Smooth muscle cell (in vitro differentiated cells): ENCODE measurements at regions not wholly inside any gene's neighbourhood (a gene's known extent, or its start where the extent isn't known, plus 50 kb on each side); places are given as distances from the start of the nearest gene placed in this dataset.

Experiments
- DNase-seq: peaks from one replicate; lab custom pipeline; 2025; ENCODE audit not compliant: unreplicated experiment; lab: John Stamatoyannopoulos, UW
- H2AFZ ChIP-seq: fragments of 200-600 bp; sonication (generic); 2 replicates; pipeline ENCODE4 v1.6.0; 2016; ENCODE audit warnings: antibody characterized with exemption, low read depth, mild to moderate bottlenecking
- H3F3A ChIP-seq: fragments of 200-600 bp; sonication (generic); 2 replicates; pipeline ENCODE4 v1.6.0; 2017; ENCODE audit warnings: antibody characterized with exemption, low read depth
- H3K27ac ChIP-seq: fragments of 200-600 bp; sonication (generic); 2 replicates; pipeline ENCODE4 v1.5.1; 2016; ENCODE audit warnings: low read depth, mild to moderate bottlenecking
- H3K27me3 ChIP-seq: fragments of 200-600 bp; sonication (generic); 2 replicates; pipeline ENCODE4 v1.6.1; 2016; ENCODE audit warnings: low read depth, mild to moderate bottlenecking
- H3K36me3 ChIP-seq: fragments of 200-600 bp; sonication (generic); 2 replicates; pipeline ENCODE4 v1.5.1; 2016; ENCODE audit warnings: low read depth
- H3K4me1 ChIP-seq: fragments of 200-600 bp; sonication (generic); 2 replicates; pipeline ENCODE4 v1.5.1; 2016; ENCODE audit warnings: low read depth
- H3K4me2 ChIP-seq: fragments of 200-600 bp; sonication (generic); 2 replicates; pipeline ENCODE4 v1.6.0; 2016; ENCODE audit warnings: mild to moderate bottlenecking
- H3K4me3 ChIP-seq: fragments of 200-600 bp; sonication (generic); 2 replicates; pipeline ENCODE4 v1.5.1; 2016; ENCODE audit warnings: mild to moderate bottlenecking
- H3K79me2 ChIP-seq: fragments of 200-600 bp; sonication (generic); 2 replicates; pipeline ENCODE4 v1.6.0; 2016; ENCODE audit warnings: low read depth, mild to moderate bottlenecking
- H3K9ac ChIP-seq: fragments of 200-600 bp; sonication (generic); 2 replicates; pipeline ENCODE4 v1.6.0; 2016; ENCODE audit warnings: low read depth
- H3K9me3 ChIP-seq: fragments of 200-600 bp; sonication (generic); replicated peaks from 2 replicates; pipeline ENCODE4 v1.5.1; 2016; ENCODE audit warnings: low read depth
- H4K20me1 ChIP-seq: fragments of 200-600 bp; sonication (generic); 2 replicates; pipeline ENCODE4 v1.6.0; 2016; ENCODE audit warnings: low read depth
- WGBS: methylation state at CpG from one replicate; pipeline ENCODE4 v1.1.7; 2016; ENCODE audit warnings: low lambda C conversion rate; 5-methylcytosine and 5-hydroxymethylcytosine counted together
- TF ChIP-seq, protein P1 (sequence below): fragments of 200-600 bp; sonication (generic); IDR thresholded peaks from 2 replicates; pipeline ENCODE4 v1.5.1; 2017; ENCODE audit warnings: borderline replicate concordance, mild to moderate bottlenecking, antibody characterized with exemption; ENCODE audit not compliant: insufficient read depth, poor library complexity, severe bottlenecking

DNA sequence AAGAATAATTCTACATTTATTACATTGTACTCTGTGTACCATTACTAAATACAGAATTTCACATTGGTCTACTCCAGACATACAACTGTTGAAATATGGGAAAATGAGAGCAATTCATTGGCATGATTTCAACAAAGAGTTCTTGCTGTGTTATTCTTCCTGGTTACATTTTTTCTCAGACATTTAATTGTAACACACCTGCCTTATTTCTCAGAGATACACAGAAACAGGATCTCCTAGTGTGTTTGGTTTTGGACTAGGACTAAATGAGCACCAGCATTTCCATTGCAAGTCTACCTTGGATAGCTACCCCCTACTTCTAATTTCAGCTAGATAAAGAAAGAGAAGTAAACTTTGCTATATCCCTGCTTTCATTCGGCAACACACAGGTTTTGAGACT is 274.3 kb upstream of the CNTN4 start:
- Histone ChIP-seq H3K9me3 (no peaks in the 10 kb centered on the region), H3K9ac (no peak overlapping the region), H3K79me2 (no peaks in the 10 kb centered on the region), H3K36me3 (no peaks in the 10 kb centered on the region), H3F3A (no peaks in the 10 kb centered on the region), H3K27me3 (no peaks in the 10 kb centered on the region), H3K4me3 (no peak overlapping the region), H3K27ac (no peak overlapping the region), H4K20me1 (no peaks in the 10 kb centered on the region), H2AFZ (no peak overlapping the region), H3K4me1 (no peaks in the 10 kb centered on the region), H3K4me2 (no peak overlapping the region)
- TF ChIP-seq, protein P1, sequence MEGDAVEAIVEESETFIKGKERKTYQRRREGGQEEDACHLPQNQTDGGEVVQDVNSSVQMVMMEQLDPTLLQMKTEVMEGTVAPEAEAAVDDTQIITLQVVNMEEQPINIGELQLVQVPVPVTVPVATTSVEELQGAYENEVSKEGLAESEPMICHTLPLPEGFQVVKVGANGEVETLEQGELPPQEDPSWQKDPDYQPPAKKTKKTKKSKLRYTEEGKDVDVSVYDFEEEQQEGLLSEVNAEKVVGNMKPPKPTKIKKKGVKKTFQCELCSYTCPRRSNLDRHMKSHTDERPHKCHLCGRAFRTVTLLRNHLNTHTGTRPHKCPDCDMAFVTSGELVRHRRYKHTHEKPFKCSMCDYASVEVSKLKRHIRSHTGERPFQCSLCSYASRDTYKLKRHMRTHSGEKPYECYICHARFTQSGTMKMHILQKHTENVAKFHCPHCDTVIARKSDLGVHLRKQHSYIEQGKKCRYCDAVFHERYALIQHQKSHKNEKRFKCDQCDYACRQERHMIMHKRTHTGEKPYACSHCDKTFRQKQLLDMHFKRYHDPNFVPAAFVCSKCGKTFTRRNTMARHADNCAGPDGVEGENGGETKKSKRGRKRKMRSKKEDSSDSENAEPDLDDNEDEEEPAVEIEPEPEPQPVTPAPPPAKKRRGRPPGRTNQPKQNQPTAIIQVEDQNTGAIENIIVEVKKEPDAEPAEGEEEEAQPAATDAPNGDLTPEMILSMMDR, result no peak
- DNase-seq, result no peak
- WGBS, result 98% methylated on average over 1 of the region's 1 CpG

DNA sequence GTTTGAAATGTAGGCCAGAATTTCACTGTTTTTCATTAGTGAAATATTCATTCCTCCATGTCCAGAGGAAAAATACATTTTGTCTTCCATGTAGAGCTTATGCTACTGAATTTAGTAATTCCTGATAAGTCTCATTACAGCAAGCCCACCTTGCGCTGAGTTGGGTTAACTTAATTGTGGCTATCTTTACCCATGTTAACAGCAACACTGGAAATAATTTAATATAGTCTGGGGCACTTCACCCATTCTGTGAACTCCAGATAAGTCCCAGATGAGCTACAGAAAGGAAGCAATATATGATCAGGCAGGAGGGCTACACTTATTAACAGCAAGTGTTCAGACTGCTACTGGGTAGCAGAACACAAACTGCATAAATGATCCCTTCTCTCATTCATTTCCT is 270.1 kb upstream of the CNTN4 start:
- Histone ChIP-seq H2AFZ (no peak overlapping the region), H3K27ac (no peak overlapping the region), H3K9ac (no peak overlapping the region), H3K4me2 (no peak overlapping the region), H3K36me3 (no peaks in the 10 kb centered on the region), H3K4me1 (no peaks in the 10 kb centered on the region), H3K27me3 (no peaks in the 10 kb centered on the region), H3F3A (no peaks in the 10 kb centered on the region), H3K79me2 (no peaks in the 10 kb centered on the region), H3K4me3 (no peak overlapping the region), H4K20me1 (no peaks in the 10 kb centered on the region), H3K9me3 (no peaks in the 10 kb centered on the region)
- TF ChIP-seq, protein P1, result no peak
- 96% methylated on average over 1 of the region's 1 CpG for WGBS
- no peak for DNase-seq

DNA sequence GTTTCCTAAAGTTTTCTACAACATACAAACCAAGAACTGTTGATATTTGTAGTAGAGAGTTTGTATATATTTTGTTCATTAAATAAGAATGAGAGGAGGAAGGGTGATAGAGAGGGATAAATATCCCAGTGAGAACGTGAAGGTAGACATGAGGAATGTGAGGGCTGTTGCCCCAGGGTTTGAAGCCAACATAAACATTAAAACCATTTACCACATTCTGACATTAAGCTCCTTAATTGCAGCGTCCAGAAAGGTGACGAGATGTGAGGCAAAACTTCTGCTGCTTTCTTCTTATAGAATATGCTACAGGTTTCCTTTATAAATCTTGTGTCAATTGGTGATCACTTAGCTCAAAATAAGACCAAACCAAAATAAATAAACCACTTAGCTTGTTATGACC is 267.8 kb upstream of the CNTN4 start:
- no peaks in the 10 kb centered on the region for H4K20me1 ChIP-seq
- no peaks in the 10 kb centered on the region for H3K27me3 ChIP-seq
- H3K9me3 ChIP-seq, result no peaks in the 10 kb centered on the region
- no peak overlapping the region for H3K27ac ChIP-seq
- no peak overlapping the region for H3K9ac ChIP-seq
- no peaks in the 10 kb centered on the region for H3K79me2 ChIP-seq
- no peak overlapping the region for H2AFZ ChIP-seq
- no peaks in the 10 kb centered on the region for H3K36me3 ChIP-seq
- no peaks in the 10 kb centered on the region for H3K4me1 ChIP-seq
- no peak for DNase-seq
- H3K4me2 ChIP-seq, result no peak overlapping the region
- no peak overlapping the region for H3K4me3 ChIP-seq
- no peaks in the 10 kb centered on the region for H3F3A ChIP-seq
- WGBS, result 60% methylated on average over 3 of the region's 3 CpGs
- TF ChIP-seq, protein P1, result no peak

DNA sequence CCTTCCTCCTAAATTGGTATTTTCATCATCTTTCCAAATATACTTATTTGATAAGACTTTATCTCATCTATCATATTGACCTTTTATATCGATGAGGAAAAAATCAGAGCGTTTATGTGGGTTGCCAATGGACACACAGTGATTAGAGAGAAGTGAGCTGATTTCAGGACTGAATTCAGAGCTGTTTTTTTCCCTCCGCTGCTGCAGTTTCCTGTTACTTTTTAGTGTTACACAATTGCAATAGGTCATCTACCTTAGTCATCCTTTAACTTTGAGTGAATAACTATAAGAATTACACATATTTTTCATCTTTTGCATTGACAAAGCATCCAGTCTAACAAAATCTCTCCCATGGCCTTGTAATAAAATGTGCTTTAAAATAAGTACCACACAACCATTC is 266.3 kb upstream of the CNTN4 start:
- no peak for DNase-seq
- Histone ChIP-seq H3K36me3 (no peaks in the 10 kb centered on the region), H3K4me1 (no peaks in the 10 kb centered on the region), H3K27me3 (no peaks in the 10 kb centered on the region), H2AFZ (no peak overlapping the region), H3K9me3 (no peaks in the 10 kb centered on the region), H3K9ac (no peak overlapping the region), H3K4me3 (no peak overlapping the region), H3K27ac (no peak overlapping the region), H3F3A (no peaks in the 10 kb centered on the region), H4K20me1 (no peaks in the 10 kb centered on the region), H3K79me2 (no peaks in the 10 kb centered on the region), H3K4me2 (no peak overlapping the region)
- WGBS, result 89% methylated on average over 3 of the region's 3 CpGs
- TF ChIP-seq, protein P1, result no peak
